IMR-90 (cell line): ENCODE measurements at regions not wholly inside any gene's neighbourhood (a gene's known extent, or its start where the extent isn't known, plus 50 kb on each side); places are given as distances from the start of the nearest gene placed in this dataset.
A peak's percentile ranks its signal among the peaks of the same experiment; 100 is the strongest.

Experiments
- ATAC-seq: fragments of 200-7000 bp; cut with Tn5 transposase; 2 replicates; pipeline ENCODE4 v1.9.1; 2020; ENCODE audit warnings: low read depth, mild to moderate bottlenecking, moderate library complexity
- BruUV-seq: library from RNA; stranded (reverse); fragments of 400-500 nt; replicated peaks from 2 replicates; lab custom pipeline; 2021; lab: Mats Ljungman, UMichigan
- CTCF ChIA-PET: fragments of 300-600 bp; formaldehyde crosslinking; extraction: SDS; loops from one replicate; lab custom pipeline; 2021; ENCODE audit warnings: antibody characterized with exemption; lab: Yijun Ruan, JAX
- POLR2A ChIA-PET: fragments of 300-600 bp; sonication (Branson Sonifier 250); formaldehyde crosslinking; loops from one replicate; lab custom pipeline; 2022; ENCODE audit warnings: antibody characterized with exemption; ENCODE audit not compliant: unreplicated experiment; lab: Charles Lee
- DNase-seq: peaks from one replicate; pipeline ENCODE4 v3.0.0; 2013
- H2AFZ ChIP-seq: replicated peaks from 2 replicates; pipeline ENCODE3; 2013; ENCODE audit warnings: low read length, mild to moderate bottlenecking; ENCODE audit not compliant: poor library complexity
- H2AK5ac ChIP-seq: 2 replicates; pipeline ENCODE4 v1.6.1; 2013; ENCODE audit warnings: low read depth, low read length, inconsistent platforms
- H2AK9ac ChIP-seq: replicated peaks from 2 replicates; pipeline ENCODE3; 2013; ENCODE audit warnings: mild to moderate bottlenecking, low read depth, low read length, moderate library complexity; ENCODE audit not compliant: poor library complexity
- H2BK120ac ChIP-seq: 2 replicates; pipeline ENCODE4 v1.6.1; 2013; ENCODE audit warnings: low read depth, low read length, inconsistent platforms
- H2BK15ac ChIP-seq: 3 replicates; pipeline ENCODE4 v1.6.1; 2013; ENCODE audit warnings: low read depth, low read length, inconsistent platforms
- H2BK20ac ChIP-seq: 2 replicates; pipeline ENCODE4 v1.6.1; 2013; ENCODE audit warnings: low read depth, mild to moderate bottlenecking, inconsistent platforms, low read length, moderate library complexity
- H2BK5ac ChIP-seq: 2 replicates; pipeline ENCODE4 v1.6.1; 2013; ENCODE audit warnings: mild to moderate bottlenecking, low read depth, low read length, inconsistent platforms; ENCODE audit not compliant: poor library complexity, severe bottlenecking
- H3K14ac ChIP-seq: replicated peaks from 2 replicates; pipeline ENCODE4 v1.6.1; 2013; ENCODE audit warnings: low read depth, low read length, inconsistent platforms
- H3K18ac ChIP-seq: 2 replicates; pipeline ENCODE4 v1.6.1; 2013; ENCODE audit warnings: low read depth, low read length, control low read depth
- H3K23ac ChIP-seq: 2 replicates; pipeline ENCODE4 v1.6.1; 2013; ENCODE audit warnings: low read depth, low read length, inconsistent platforms
- H3K27ac ChIP-seq: 2 replicates; pipeline ENCODE4 v1.5.1; 2013; ENCODE audit warnings: mild to moderate bottlenecking, control low read depth, low read length; ENCODE audit not compliant: insufficient read depth
- H3K27me3 ChIP-seq: 2 replicates; pipeline ENCODE4 v1.6.1; 2013; ENCODE audit warnings: low read length; ENCODE audit not compliant: control insufficient read depth, insufficient read depth
- H3K36me3 ChIP-seq: 2 replicates; pipeline ENCODE4 v1.6.1; 2013; ENCODE audit warnings: low read length, mixed read lengths; ENCODE audit not compliant: control insufficient read depth, insufficient read depth
- H3K4ac ChIP-seq: 2 replicates; pipeline ENCODE4 v1.6.1; 2013; ENCODE audit warnings: low read depth, low read length, inconsistent platforms
- H3K4me1 ChIP-seq: 2 replicates; pipeline ENCODE4 v1.6.1; 2013; ENCODE audit warnings: low read length, mixed read lengths; ENCODE audit not compliant: control insufficient read depth, insufficient read depth
- H3K4me2 ChIP-seq: 2 replicates; pipeline ENCODE4 v1.6.1; 2013; ENCODE audit warnings: low read depth, mild to moderate bottlenecking, control low read depth, low read length, moderate library complexity
- H3K4me3 ChIP-seq: 2 replicates; pipeline ENCODE4 v1.5.1; 2013; ENCODE audit warnings: low read depth, mild to moderate bottlenecking, control low read depth, low read length, moderate library complexity; ENCODE audit not compliant: insufficient read depth
- H3K56ac ChIP-seq: 2 replicates; pipeline ENCODE4 v1.6.1; 2013; ENCODE audit warnings: low read length, inconsistent platforms; ENCODE audit not compliant: insufficient read depth; ENCODE audit errors: extremely low read depth
- H3K79me1 ChIP-seq, 2 experiments: 2 replicates each; pipeline ENCODE4 v1.6.1; 2013; ENCODE audit warnings: low read length in 2 of 2, inconsistent platforms in 1 of 2, low read depth in 1 of 2
- H3K9ac ChIP-seq: 2 replicates; pipeline ENCODE4 v1.6.1; 2013; ENCODE audit warnings: low read depth, low read length, control low read depth
- H3K9me1 ChIP-seq: 2 replicates; pipeline ENCODE4 v1.6.1; 2013; ENCODE audit warnings: low read length, inconsistent platforms; ENCODE audit not compliant: insufficient read depth
- H3K9me3 ChIP-seq: 2 replicates; pipeline ENCODE4 v1.6.1; 2013; ENCODE audit warnings: low read length; ENCODE audit not compliant: control insufficient read depth, insufficient read depth
- H4K20me1 ChIP-seq: 2 replicates; pipeline ENCODE4 v1.6.1; 2013; ENCODE audit warnings: low read length, inconsistent platforms; ENCODE audit not compliant: insufficient read depth
- H4K5ac ChIP-seq: 2 replicates; pipeline ENCODE4 v1.6.1; 2013; ENCODE audit warnings: mild to moderate bottlenecking, low read depth, low read length, control low read depth
- H4K8ac ChIP-seq, 2 experiments: 2 replicates each; pipeline ENCODE4 v1.6.1; 2013; ENCODE audit warnings: low read depth in 2 of 2, low read length in 2 of 2, control low read depth in 1 of 2, inconsistent platforms in 1 of 2
- H4K91ac ChIP-seq: 2 replicates; pipeline ENCODE4 v1.6.1; 2013; ENCODE audit warnings: low read depth, low read length, inconsistent platforms; ENCODE audit not compliant: insufficient read depth
- CEBPB ChIP-seq: IDR thresholded peaks from 2 replicates; pipeline ENCODE4 v1.6.1; 2012; ENCODE audit warnings: low read depth, low read length, improper control_type of control experiment
- CHD1 ChIP-seq: IDR thresholded peaks from 2 replicates; pipeline ENCODE4 v1.6.1; 2012; ENCODE audit warnings: low read depth, low read length, improper control_type of control experiment
- ELK1 ChIP-seq: fragments of 150-350 bp; IDR thresholded peaks from 2 replicates; pipeline ENCODE4 v1.6.1; 2016; ENCODE audit warnings: low read depth, mild to moderate bottlenecking, low read length, moderate library complexity, borderline replicate concordance
- FOS ChIP-seq: fragments of 150-350 bp; IDR thresholded peaks from 2 replicates; pipeline ENCODE4 v1.6.1; 2016; ENCODE audit warnings: low read depth, low read length
- MAZ ChIP-seq: IDR thresholded peaks from 2 replicates; pipeline ENCODE4 v1.6.1; 2012; ENCODE audit warnings: low read depth, mild to moderate bottlenecking, low read length, improper control_type of control experiment, moderate library complexity, borderline replicate concordance
- RCOR1 ChIP-seq: IDR thresholded peaks from 2 replicates; pipeline ENCODE4 v1.6.1; 2012; ENCODE audit warnings: mild to moderate bottlenecking, low read length, improper control_type of control experiment; ENCODE audit not compliant: insufficient replicate concordance
- RFX5 ChIP-seq: IDR thresholded peaks from 2 replicates; pipeline ENCODE4 v1.8.0; 2012; ENCODE audit warnings: low read depth, mild to moderate bottlenecking, low read length, moderate library complexity
- SMC3 ChIP-seq: fragments of 150-350 bp; IDR thresholded peaks from 2 replicates; pipeline ENCODE4 v1.6.1; 2016; ENCODE audit warnings: low read depth, mild to moderate bottlenecking, antibody characterized with exemption, low read length, moderate library complexity
- WGBS, 2 experiments: methylation state at CpG; one replicate each; pipeline versions ENCODE4 v1.1.5 to v1.1.7; 2013; ENCODE audit warnings: missing lambda C conversion rate in 2 of 2; ENCODE audit not compliant: insufficient read length in 1 of 2; ENCODE audit errors: extremely low coverage in 2 of 2; 5-methylcytosine and 5-hydroxymethylcytosine counted together
- dilution Hi-C: fragments of 300-500 bp; cut with HindIII; formaldehyde crosslinking; loops from one replicate; pipeline ENCODE4 v1.14.3; 2018; ENCODE audit warnings: low sequenced_read_pairs; ENCODE audit not compliant: unreplicated experiment
- in situ Hi-C: fragments of 300-500 bp; cut with MboI; formaldehyde crosslinking; loops from 3 replicates; pipeline ENCODE4 v1.14.3; 2019; ENCODE audit warnings: low sequenced_read_pairs, inconsistent platforms, mixed read lengths
- intact Hi-C: fragments of 100-400 bp; cut with micrococcal nuclease; formaldehyde crosslinking; loops from 2 replicates; pipeline ENCODE4 v1.10.0; 2022
- TF ChIP-seq, protein P1 (sequence below): conservative IDR thresholded peaks from 2 replicates; pipeline ENCODE4 v1.5.1; 2012; ENCODE audit warnings: mild to moderate bottlenecking, low read depth, low read length, improper control_type of control experiment
- TF ChIP-seq, protein P2 (sequence below): fragments of 150-350 bp; IDR thresholded peaks from 2 replicates; pipeline ENCODE4 v1.6.1; 2017; ENCODE audit warnings: mild to moderate bottlenecking, antibody characterized with exemption, low read length, low read depth

DNA sequence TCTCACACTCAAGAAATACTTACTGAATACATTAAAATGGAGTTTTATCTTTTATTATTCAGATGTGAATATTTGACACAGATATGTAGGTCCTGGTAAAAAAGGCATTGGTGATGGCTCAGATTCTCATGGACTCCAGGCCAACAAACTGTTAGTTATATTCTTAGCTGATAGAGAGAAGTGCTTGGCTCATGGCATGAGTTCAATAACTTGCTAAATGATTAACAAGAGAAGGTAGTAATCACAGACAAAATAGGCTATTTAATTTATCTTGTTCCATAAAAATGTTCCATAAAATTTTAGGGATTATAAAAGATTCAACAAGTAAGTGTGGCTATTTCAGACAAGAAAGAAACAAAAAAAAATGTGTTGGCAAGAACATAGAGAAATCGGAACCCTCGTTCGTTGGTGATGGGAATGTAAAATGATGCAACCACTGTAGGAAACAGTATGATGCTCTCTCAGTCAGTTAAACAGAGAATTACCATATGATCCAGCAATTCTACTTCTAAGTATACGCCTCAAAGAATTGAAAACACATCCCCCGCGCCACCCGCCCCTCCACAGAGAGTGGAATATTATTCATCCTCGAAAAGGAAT, 737.8 kb upstream of the ADAMTS5 start:
- Histone ChIP-seq H3K23ac (no peak overlapping the region), H3K18ac (no peak overlapping the region; the same call in 1 of the 2 replicates), H2AFZ (no peak overlapping the region), H2AK9ac (no peak overlapping the region), H4K91ac (peak overlapping the region; percentile 9; the same call in 1 of the 2 replicates), H3K4me2 (no peak overlapping the region), H3K9ac (no peak overlapping the region), H3K9me1 (no peaks in the 10 kb centered on the region), H3K79me1 (no peaks in the 10 kb centered on the region), H3K14ac (no peak overlapping the region), H3K36me3 (no peaks in the 10 kb centered on the region), H2BK5ac (no peak overlapping the region), H2AK5ac (no peak overlapping the region), H3K9me3 (peaks cover 2% of the 10 kb centered on the region; the same call in 1 of the 2 replicates), H3K4ac (no peak overlapping the region), H3K4me3 (no peak overlapping the region), H2BK15ac (0 out of 3 replicates have a peak overlapping the region, but pooled peaks have one; percentile 74), H2BK20ac (no peak overlapping the region), H3K56ac (no peak overlapping the region), H3K27ac (no peak overlapping the region; the same call in 1 of the 2 replicates), H3K4me1 (no peaks in the 10 kb centered on the region), H2BK120ac (no peak overlapping the region; the same call in 1 of the 2 replicates), H4K20me1 (no peaks in the 10 kb centered on the region), H4K5ac (no peak overlapping the region; the same call in 1 of the 2 replicates), H3K27me3 (no peaks in the 10 kb centered on the region), H4K8ac (no peak overlapping the region; a peak in 1 of 4 replicates)
- no TSS peak for BruUV-seq
- in situ Hi-C loops (loop anchor here (5.0 to 25.0 kb wide), 6 partner anchors 348 to 1233 kb away; no protein-coding TSS in a partner anchor), dilution Hi-C loops (no loop called here), intact Hi-C loops (loop anchor here (5.0 to 10.0 kb wide), 2 partner anchors 197 to 820 kb away; no protein-coding TSS in a partner anchor)
- ChIA-PET POLR2A (no interaction called here), CTCF (interaction anchor here (2.0 kb wide), 1 partner anchor 1040 kb away, joined by 11 read pairs; no protein-coding TSS in a partner anchor)
- DNase-seq (no peak), ATAC-seq (no peak)
- no CpG with 5 or more reads among the region's 8 CpGs for WGBS, 2 experiments
- TF ChIP-seq ELK1 (no peak), SMC3 (no peak), CHD1 (no peak), RFX5 (no peak), CEBPB (no peak), FOS (no peak), RCOR1 (no peak), MAZ (no peak)
- TF ChIP-seq, protein P1, sequence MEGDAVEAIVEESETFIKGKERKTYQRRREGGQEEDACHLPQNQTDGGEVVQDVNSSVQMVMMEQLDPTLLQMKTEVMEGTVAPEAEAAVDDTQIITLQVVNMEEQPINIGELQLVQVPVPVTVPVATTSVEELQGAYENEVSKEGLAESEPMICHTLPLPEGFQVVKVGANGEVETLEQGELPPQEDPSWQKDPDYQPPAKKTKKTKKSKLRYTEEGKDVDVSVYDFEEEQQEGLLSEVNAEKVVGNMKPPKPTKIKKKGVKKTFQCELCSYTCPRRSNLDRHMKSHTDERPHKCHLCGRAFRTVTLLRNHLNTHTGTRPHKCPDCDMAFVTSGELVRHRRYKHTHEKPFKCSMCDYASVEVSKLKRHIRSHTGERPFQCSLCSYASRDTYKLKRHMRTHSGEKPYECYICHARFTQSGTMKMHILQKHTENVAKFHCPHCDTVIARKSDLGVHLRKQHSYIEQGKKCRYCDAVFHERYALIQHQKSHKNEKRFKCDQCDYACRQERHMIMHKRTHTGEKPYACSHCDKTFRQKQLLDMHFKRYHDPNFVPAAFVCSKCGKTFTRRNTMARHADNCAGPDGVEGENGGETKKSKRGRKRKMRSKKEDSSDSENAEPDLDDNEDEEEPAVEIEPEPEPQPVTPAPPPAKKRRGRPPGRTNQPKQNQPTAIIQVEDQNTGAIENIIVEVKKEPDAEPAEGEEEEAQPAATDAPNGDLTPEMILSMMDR: no peak
- TF ChIP-seq, protein P2, sequence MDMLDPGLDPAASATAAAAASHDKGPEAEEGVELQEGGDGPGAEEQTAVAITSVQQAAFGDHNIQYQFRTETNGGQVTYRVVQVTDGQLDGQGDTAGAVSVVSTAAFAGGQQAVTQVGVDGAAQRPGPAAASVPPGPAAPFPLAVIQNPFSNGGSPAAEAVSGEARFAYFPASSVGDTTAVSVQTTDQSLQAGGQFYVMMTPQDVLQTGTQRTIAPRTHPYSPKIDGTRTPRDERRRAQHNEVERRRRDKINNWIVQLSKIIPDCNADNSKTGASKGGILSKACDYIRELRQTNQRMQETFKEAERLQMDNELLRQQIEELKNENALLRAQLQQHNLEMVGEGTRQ: no peak
